IPS-18a (cell line): ENCODE measurements at regions not wholly inside any gene's neighbourhood (a gene's known extent, or its start where the extent isn't known, plus 50 kb on each side); places are given as distances from the start of the nearest gene placed in this dataset.

ENCODE experiments used
- H3K27ac ChIP-seq: one replicate; pipeline ENCODE4 v1.5.1; 2013; ENCODE audit warnings: low read length
- H3K27me3 ChIP-seq: one replicate; pipeline ENCODE4 v1.6.1; 2013; ENCODE audit warnings: mild to moderate bottlenecking, low read length; ENCODE audit not compliant: control insufficient read depth, insufficient read depth
- H3K36me3 ChIP-seq: one replicate; pipeline ENCODE4 v1.6.1; 2013; ENCODE audit warnings: low read depth, low read length; ENCODE audit not compliant: control insufficient read depth
- H3K4me1 ChIP-seq: one replicate; pipeline ENCODE4 v1.6.1; 2013; ENCODE audit warnings: low read depth, low read length; ENCODE audit not compliant: control insufficient read depth
- H3K4me3 ChIP-seq: one replicate; pipeline ENCODE4 v1.5.1; 2013; ENCODE audit warnings: low read length
- H3K9ac ChIP-seq: one replicate; pipeline ENCODE4 v1.6.1; 2013; ENCODE audit warnings: mild to moderate bottlenecking, low read length, moderate library complexity
- H3K9me3 ChIP-seq: one replicate; pipeline ENCODE4 v1.6.1; 2013; ENCODE audit warnings: low read depth, low read length; ENCODE audit not compliant: control insufficient read depth

- H3K4me1 ChIP-seq: no peaks in the 10 kb centered on the region
- H3K9ac ChIP-seq: no peak overlapping the region
- no peak overlapping the region for H3K27ac ChIP-seq
- no peaks in the 10 kb centered on the region for H3K9me3 ChIP-seq
- H3K27me3 ChIP-seq: no peaks in the 10 kb centered on the region
- no peak overlapping the region for H3K4me3 ChIP-seq
- no peaks in the 10 kb centered on the region for H3K36me3 ChIP-seq
Measured at GRCh38 chr2:177015356-177015923, 197.2 kb upstream of the HNRNPA3 start.

DNA sequence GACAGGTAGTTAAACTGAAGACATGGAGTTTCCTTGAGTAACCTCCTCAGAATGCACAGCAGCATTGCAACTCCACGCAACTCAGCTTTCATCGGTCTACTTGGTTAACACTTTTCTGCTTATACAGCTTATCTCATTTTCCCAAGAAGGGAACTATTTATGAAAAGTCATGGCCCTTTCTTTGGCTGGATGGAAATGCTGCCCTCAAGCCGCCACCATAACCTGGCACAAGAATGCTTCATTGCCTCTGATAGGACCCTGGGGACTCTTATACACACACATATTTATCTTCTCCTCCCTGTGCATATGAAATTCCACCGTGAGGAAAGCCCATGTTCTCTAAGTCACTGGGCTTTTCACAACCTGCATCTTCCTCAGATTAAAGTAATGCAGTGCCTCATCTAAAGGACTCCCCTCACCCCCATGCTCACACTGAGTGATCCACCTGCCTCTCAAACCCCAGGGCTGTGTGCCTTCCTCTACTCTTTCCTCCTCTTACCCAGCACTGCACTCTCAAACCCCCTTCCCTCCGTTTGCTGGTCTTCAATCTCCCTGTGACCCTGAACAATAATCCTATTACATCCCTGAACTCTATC lies 192.0 kb upstream of the HNRNPA3 start:
- Histone ChIP-seq H3K4me3 (no peak overlapping the region), H3K27ac (no peak overlapping the region), H3K27me3 (no peaks in the 10 kb centered on the region), H3K9ac (no peak overlapping the region), H3K36me3 (no peaks in the 10 kb centered on the region), H3K4me1 (no peaks in the 10 kb centered on the region), H3K9me3 (no peaks in the 10 kb centered on the region)

DNA sequence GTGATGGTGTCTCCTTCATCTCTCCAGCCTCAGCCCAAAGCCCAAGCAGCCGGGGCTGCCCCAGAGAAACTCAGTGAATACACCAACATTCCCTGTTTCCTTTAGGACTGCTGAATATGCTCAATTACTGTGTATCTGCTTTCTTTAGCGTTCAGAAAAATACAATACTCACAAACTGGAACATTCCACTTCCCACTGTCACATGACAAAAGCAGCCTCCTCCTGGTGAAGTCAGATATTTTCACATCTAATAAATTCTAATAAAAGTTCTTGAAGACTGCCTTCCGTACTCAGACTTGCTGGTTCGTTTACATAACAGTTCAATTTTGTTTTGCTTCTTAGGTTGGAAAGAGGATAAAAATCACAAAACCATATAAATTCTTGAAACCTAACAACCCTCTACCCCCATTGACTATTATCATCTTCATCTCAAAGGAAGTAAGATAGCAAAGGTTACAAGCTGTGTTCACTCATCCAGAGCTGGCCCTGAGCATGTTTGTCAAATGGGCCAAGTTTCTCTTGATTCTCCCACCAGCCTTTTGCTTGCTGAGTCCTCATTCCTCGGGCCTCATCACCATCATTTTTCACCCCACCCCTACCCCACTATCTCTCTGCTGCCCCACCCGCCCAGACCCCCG lies 190.8 kb upstream of the HNRNPA3 start:
- Histone ChIP-seq H3K4me3 (no peak overlapping the region), H3K9me3 (no peaks in the 10 kb centered on the region), H3K27me3 (no peaks in the 10 kb centered on the region), H3K4me1 (no peaks in the 10 kb centered on the region), H3K27ac (no peak overlapping the region), H3K36me3 (no peaks in the 10 kb centered on the region), H3K9ac (no peak overlapping the region)

DNA sequence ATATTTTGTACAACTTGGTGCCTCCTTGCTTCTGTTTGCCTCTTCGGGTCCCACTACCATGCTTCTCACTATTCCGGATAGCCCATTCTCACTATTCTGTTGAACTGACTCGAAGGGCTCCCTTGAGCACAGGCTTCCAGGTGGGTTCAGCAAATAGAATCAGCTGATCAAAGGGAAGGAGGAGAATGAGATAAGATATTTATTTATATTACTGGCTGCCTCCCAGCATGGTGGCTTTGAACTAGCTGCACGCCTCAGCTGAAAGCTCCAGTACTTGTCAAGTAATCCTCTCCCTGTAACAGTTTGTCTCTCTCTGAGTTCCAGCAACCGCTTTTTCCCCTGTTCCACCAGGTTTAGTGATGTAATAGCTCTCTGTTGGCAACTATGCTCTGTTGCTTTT lies 187.8 kb upstream of the HNRNPA3 start:
- Histone ChIP-seq H3K9me3 (no peaks in the 10 kb centered on the region), H3K4me3 (no peak overlapping the region), H3K27ac (no peak overlapping the region), H3K4me1 (no peaks in the 10 kb centered on the region), H3K27me3 (no peaks in the 10 kb centered on the region), H3K9ac (no peak overlapping the region), H3K36me3 (no peaks in the 10 kb centered on the region)

GRCh38 chr2:177026253-177026652 lies 186.3 kb upstream of the HNRNPA3 start:
- no peak overlapping the region for H3K27ac ChIP-seq
- no peaks in the 10 kb centered on the region for H3K36me3 ChIP-seq
- H3K4me3 ChIP-seq: no peak overlapping the region
- H3K9ac ChIP-seq: no peak overlapping the region
- H3K9me3 ChIP-seq: no peaks in the 10 kb centered on the region
- no peaks in the 10 kb centered on the region for H3K27me3 ChIP-seq
- H3K4me1 ChIP-seq: no peaks in the 10 kb centered on the region

- no peak overlapping the region for H3K27ac ChIP-seq
Measured at GRCh38 chr2:177026956-177027355, 185.6 kb upstream of the HNRNPA3 start.

DNA sequence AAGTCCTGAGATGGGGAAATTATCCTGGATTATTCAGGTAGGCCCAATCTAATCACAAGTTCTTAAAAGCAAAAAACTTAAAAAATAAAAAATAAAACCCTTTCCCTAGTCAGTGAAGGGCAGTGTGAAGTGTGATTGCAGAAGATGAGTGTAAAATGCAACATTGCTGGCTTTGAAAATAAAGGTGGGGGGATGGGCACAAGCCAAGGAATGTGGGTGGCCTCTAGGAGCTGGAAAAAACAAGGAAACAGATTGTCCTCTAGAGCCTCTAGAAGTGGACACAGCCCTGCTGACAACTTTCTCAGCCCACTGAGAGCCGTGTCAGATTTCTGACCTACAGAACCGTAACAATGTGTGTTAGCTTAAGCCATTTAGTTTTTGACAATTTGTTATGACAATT lies 184.3 kb upstream of the HNRNPA3 start:
- no peaks in the 10 kb centered on the region for H3K4me1 ChIP-seq
- no peak overlapping the region for H3K27ac ChIP-seq
- H3K36me3 ChIP-seq: no peaks in the 10 kb centered on the region
- H3K4me3 ChIP-seq: no peak overlapping the region
- no peaks in the 10 kb centered on the region for H3K9me3 ChIP-seq
- no peaks in the 10 kb centered on the region for H3K27me3 ChIP-seq
- no peak overlapping the region for H3K9ac ChIP-seq

More at GRCh38 chr2:177026956-177027355, 185.6 kb upstream of the HNRNPA3 start:
- Histone ChIP-seq H3K27me3 (no peaks in the 10 kb centered on the region), H3K9me3 (no peaks in the 10 kb centered on the region), H3K4me3 (no peak overlapping the region), H3K9ac (no peak overlapping the region), H3K36me3 (no peaks in the 10 kb centered on the region), H3K4me1 (no peaks in the 10 kb centered on the region)

GRCh38 chr2:177029075-177029474 lies 183.5 kb upstream of the HNRNPA3 start:
- H3K4me1 ChIP-seq: no peaks in the 10 kb centered on the region
- no peak overlapping the region for H3K27ac ChIP-seq
- no peaks in the 10 kb centered on the region for H3K36me3 ChIP-seq
- H3K4me3 ChIP-seq: no peak overlapping the region
- no peak overlapping the region for H3K9ac ChIP-seq
- H3K9me3 ChIP-seq: no peaks in the 10 kb centered on the region
- H3K27me3 ChIP-seq: no peaks in the 10 kb centered on the region

GRCh38 chr2:177029501-177029900 lies 183.1 kb upstream of the HNRNPA3 start:
- H3K4me3 ChIP-seq: no peak overlapping the region
- no peaks in the 10 kb centered on the region for H3K9me3 ChIP-seq
- H3K27ac ChIP-seq: no peak overlapping the region

DNA sequence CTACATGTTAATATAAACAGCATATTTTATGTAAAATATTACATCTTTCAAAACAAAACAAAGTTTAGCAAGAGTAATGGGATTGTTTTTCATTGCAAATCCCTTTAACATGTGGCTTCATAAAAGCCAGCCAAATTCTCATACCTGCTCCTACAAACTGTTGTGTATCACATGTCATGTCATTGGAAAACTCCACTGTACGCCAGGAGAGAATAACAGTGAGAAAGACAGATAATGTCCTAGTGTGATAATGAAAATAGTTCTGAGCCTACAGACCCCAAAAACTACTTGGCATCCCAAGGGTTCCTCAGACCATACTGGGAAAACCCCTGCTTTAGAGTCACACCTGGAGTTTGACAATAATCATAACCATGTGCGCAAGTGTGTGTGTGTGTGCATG lies 182.7 kb upstream of the HNRNPA3 start:
- H3K9ac ChIP-seq: no peak overlapping the region
- no peaks in the 10 kb centered on the region for H3K9me3 ChIP-seq
- H3K27me3 ChIP-seq: no peaks in the 10 kb centered on the region
- H3K36me3 ChIP-seq: no peaks in the 10 kb centered on the region
- no peaks in the 10 kb centered on the region for H3K4me1 ChIP-seq
- no peak overlapping the region for H3K4me3 ChIP-seq
- H3K27ac ChIP-seq: no peak overlapping the region

More at GRCh38 chr2:177029501-177029900, 183.1 kb upstream of the HNRNPA3 start:
- Histone ChIP-seq H3K27me3 (no peaks in the 10 kb centered on the region), H3K9ac (no peak overlapping the region), H3K36me3 (no peaks in the 10 kb centered on the region), H3K4me1 (no peaks in the 10 kb centered on the region)

- H3K4me1 ChIP-seq: no peaks in the 10 kb centered on the region
- no peak overlapping the region for H3K4me3 ChIP-seq
- no peaks in the 10 kb centered on the region for H3K36me3 ChIP-seq
- H3K9me3 ChIP-seq: no peaks in the 10 kb centered on the region
- no peaks in the 10 kb centered on the region for H3K27me3 ChIP-seq
- no peak overlapping the region for H3K9ac ChIP-seq
- no peak overlapping the region for H3K27ac ChIP-seq
Measured at GRCh38 chr2:177030451-177031105, 182.0 kb upstream of the HNRNPA3 start.
